ENCODE measurements at regions not wholly inside any gene's neighbourhood (a gene's known extent, or its start where the extent isn't known, plus 50 kb on each side); places are given as distances from the start of the nearest gene placed in this dataset.

- H3K4me1 ChIP-seq (ENCODE audit: control insufficient read depth, extremely low read depth, insufficient read depth, low read length) = no peaks in the 10 kb centered on the region
- H3K4me2 ChIP-seq (ENCODE audit: control insufficient read depth, extremely low read depth, insufficient read depth, low read depth, low read length) = no peak overlapping the region
- dilution Hi-C loops (cut with MboI; ENCODE audit: extremely low pct_ligation_motif_present, low sequenced_read_pairs) = no loop called here
- TF ChIP-seq CTCF (optimal IDR thresholded peaks at IDR 0.05 in 1 of 3, IDR thresholded peaks at IDR 0.05 in 1 of 3, conservative IDR thresholded peaks at IDR 0.05 in 1 of 3; ENCODE audit: extremely low read depth in 1 of 3, insufficient read depth in 2 of 3, low read length in 3 of 3) (no peak), EZH2 (IDR thresholded peaks at IDR 0.05; ENCODE audit: low read length) (no peak)
- FAIRE-seq (no peak), DNase-seq (ENCODE audit: low read depth, low spot score) (no peak)
- H3K27me3 ChIP-seq (ENCODE audit: control insufficient read depth, extremely low read depth, insufficient read depth, low read length) = no peaks in the 10 kb centered on the region
- no peaks in the 10 kb centered on the region for H3K36me3 ChIP-seq (ENCODE audit: control insufficient read depth in 2 of 2, extremely low read depth in 1 of 2, insufficient read depth in 2 of 2, low read length in 2 of 2)
- no peak overlapping the region for H3K9ac ChIP-seq (ENCODE audit: control insufficient read depth, extremely low read depth, insufficient read depth, low read length)
- H3K27ac ChIP-seq (ENCODE audit: control insufficient read depth, insufficient read depth, low read length) = no peak overlapping the region
- no peaks in the 10 kb centered on the region for H3K9me3 ChIP-seq (ENCODE audit: control insufficient read depth, low read depth, low read length)
- no peak overlapping the region for H2AFZ ChIP-seq (ENCODE audit: control insufficient read depth, low read length)
- H3K9me1 ChIP-seq (ENCODE audit: control insufficient read depth, extremely low read depth, insufficient read depth, low read length) = no peaks in the 10 kb centered on the region
- H4K20me1 ChIP-seq (ENCODE audit: control insufficient read depth, extremely low read depth, insufficient read depth, low read length) = no peaks in the 10 kb centered on the region
- H3K79me2 ChIP-seq (ENCODE audit: control insufficient read depth, insufficient read depth, low read length) = no peaks in the 10 kb centered on the region
- H3K4me3 ChIP-seq (ENCODE audit: control insufficient read depth in 2 of 3, extremely low read depth in 1 of 3, insufficient read depth in 2 of 3, low read depth in 1 of 3, low read length in 3 of 3) = no peak overlapping the region
Observed at GRCh38 chr1:30537279-30537678, 186.1 kb downstream of the MATN1 start.

- no peak overlapping the region for H3K4me3 ChIP-seq (ENCODE audit: control insufficient read depth in 2 of 3, extremely low read depth in 1 of 3, insufficient read depth in 2 of 3, low read depth in 1 of 3, low read length in 3 of 3)
- H3K9me3 ChIP-seq (ENCODE audit: control insufficient read depth, low read depth, low read length) = no peaks in the 10 kb centered on the region
- H3K4me1 ChIP-seq (ENCODE audit: control insufficient read depth, extremely low read depth, insufficient read depth, low read length) = no peaks in the 10 kb centered on the region
- no peak for DNase-seq (ENCODE audit: low read depth, low spot score)
- H2AFZ ChIP-seq (ENCODE audit: control insufficient read depth, low read length) = no peak overlapping the region
- no peaks in the 10 kb centered on the region for H4K20me1 ChIP-seq (ENCODE audit: control insufficient read depth, extremely low read depth, insufficient read depth, low read length)
- H3K79me2 ChIP-seq (ENCODE audit: control insufficient read depth, insufficient read depth, low read length) = no peaks in the 10 kb centered on the region
- H3K27me3 ChIP-seq (ENCODE audit: control insufficient read depth, extremely low read depth, insufficient read depth, low read length) = no peaks in the 10 kb centered on the region
- no peak for FAIRE-seq
- H3K36me3 ChIP-seq (ENCODE audit: control insufficient read depth in 2 of 2, extremely low read depth in 1 of 2, insufficient read depth in 2 of 2, low read length in 2 of 2) = no peaks in the 10 kb centered on the region
- dilution Hi-C loops (cut with MboI; ENCODE audit: extremely low pct_ligation_motif_present, low sequenced_read_pairs) = no loop called here
- no peaks in the 10 kb centered on the region for H3K9me1 ChIP-seq (ENCODE audit: control insufficient read depth, extremely low read depth, insufficient read depth, low read length)
- H3K4me2 ChIP-seq (ENCODE audit: control insufficient read depth, extremely low read depth, insufficient read depth, low read depth, low read length) = no peak overlapping the region
- TF ChIP-seq EZH2 (IDR thresholded peaks at IDR 0.05; ENCODE audit: low read length) (no peak), CTCF (optimal IDR thresholded peaks at IDR 0.05 in 1 of 3, IDR thresholded peaks at IDR 0.05 in 1 of 3, conservative IDR thresholded peaks at IDR 0.05 in 1 of 3; ENCODE audit: extremely low read depth in 1 of 3, insufficient read depth in 2 of 3, low read length in 3 of 3) (no peak)
- no peak overlapping the region for H3K9ac ChIP-seq (ENCODE audit: control insufficient read depth, extremely low read depth, insufficient read depth, low read length)
- H3K27ac ChIP-seq (ENCODE audit: control insufficient read depth, insufficient read depth, low read length) = no peak overlapping the region
Observed at GRCh38 chr1:30536530-30536929, 186.9 kb downstream of the MATN1 start.

All from keratinocyte (primary cell).